PC-9 (cell line): ENCODE measurements at regions not wholly inside any gene's neighbourhood (a gene's known extent, or its start where the extent isn't known, plus 50 kb on each side); places are given as distances from the start of the nearest gene placed in this dataset.

Experiments used
- BruUV-seq: library from RNA; stranded (reverse); fragments of 400-500 nt; replicated peaks from 2 replicates; lab custom pipeline; 2021; lab: Mats Ljungman, UMichigan
- CTCF ChIA-PET: fragments of 300-600 bp; sonication (Branson Sonifier 250); formaldehyde crosslinking; loops from one replicate; lab custom pipeline; 2022; ENCODE audit warnings: antibody characterized with exemption; lab: Charles Lee
- POLR2A ChIA-PET: fragments of 300-600 bp; sonication (Branson Sonifier 250); formaldehyde crosslinking; loops from one replicate; lab custom pipeline; 2022; ENCODE audit warnings: antibody characterized with exemption; ENCODE audit not compliant: unreplicated experiment; lab: Charles Lee
- DNase-seq, 2 experiments: peaks; one replicate each; pipeline versions ENCODE4 v3.0.0 to v3.0.0-alpha.2; 2015 to 2022; ENCODE audit warnings: mixed read lengths in 1 of 2
- H2AFZ ChIP-seq: fragments of 200-600 bp; sonication (generic); 2 replicates; pipeline ENCODE4 v1.8.1; 2017; ENCODE audit warnings: antibody characterized with exemption
- H3F3A ChIP-seq: fragments of 200-600 bp; sonication (generic); 2 replicates; pipeline ENCODE4 v1.8.1; 2017; ENCODE audit warnings: antibody characterized with exemption, mild to moderate bottlenecking, low read depth; ENCODE audit not compliant: insufficient read depth
- H3K27ac ChIP-seq: fragments of 200-600 bp; sonication (generic); 2 replicates; pipeline ENCODE4 v1.6.1; 2016; ENCODE audit warnings: mixed run types
- H3K27me3 ChIP-seq: fragments of 200-600 bp; sonication (generic); 2 replicates; pipeline ENCODE4 v1.6.1; 2016; ENCODE audit warnings: low read depth, mixed run types; ENCODE audit not compliant: insufficient read depth
- H3K36me3 ChIP-seq: fragments of 200-600 bp; sonication (generic); 2 replicates; pipeline ENCODE4 v1.6.1; 2016; ENCODE audit warnings: low read depth, mixed run types
- H3K4me1 ChIP-seq: fragments of 200-600 bp; sonication (generic); replicated peaks from 2 replicates; pipeline ENCODE4 v1.6.1; 2016; ENCODE audit warnings: mixed run types; ENCODE audit not compliant: insufficient read depth
- H3K4me2 ChIP-seq: fragments of 200-600 bp; sonication (generic); 2 replicates; pipeline ENCODE4 v1.6.1; 2017; ENCODE audit warnings: mixed run types
- H3K4me3 ChIP-seq: fragments of 200-600 bp; sonication (generic); 2 replicates; pipeline ENCODE4 v1.6.1; 2016; ENCODE audit warnings: mixed run types
- H3K79me2 ChIP-seq: fragments of 200-600 bp; sonication (generic); 2 replicates; pipeline ENCODE4 v1.6.1; 2017; ENCODE audit warnings: low read depth, mixed run types
- H3K9me2 ChIP-seq: fragments of 200-600 bp; sonication (generic); 2 replicates; pipeline ENCODE4 v1.8.1; 2017; ENCODE audit warnings: mild to moderate bottlenecking; ENCODE audit not compliant: insufficient read depth
- H3K9me3 ChIP-seq: fragments of 200-600 bp; sonication (generic); 2 replicates; pipeline ENCODE4 v1.8.1; 2016; ENCODE audit warnings: low read depth; ENCODE audit not compliant: insufficient read depth
- H4K20me1 ChIP-seq: fragments of 200-600 bp; sonication (generic); 2 replicates; pipeline ENCODE4 v1.8.1; 2017; ENCODE audit not compliant: insufficient read depth
- CTCF ChIP-seq: fragments of 200-600 bp; sonication (generic); conservative IDR thresholded peaks from 2 replicates; pipeline ENCODE4 v1.6.1; 2017; ENCODE audit warnings: mixed run types, antibody characterized with exemption, mild to moderate bottlenecking, moderate library complexity
- EZH2 ChIP-seq: fragments of 200-600 bp; sonication (generic); IDR thresholded peaks from 2 replicates; pipeline ENCODE4 v1.8.0; 2017; ENCODE audit warnings: antibody characterized with exemption, low read depth
- intact Hi-C: fragments of 100-400 bp; cut with micrococcal nuclease; formaldehyde crosslinking; loops from one replicate; pipeline ENCODE4 v1.10.0; 2022; ENCODE audit not compliant: unreplicated experiment

DNA sequence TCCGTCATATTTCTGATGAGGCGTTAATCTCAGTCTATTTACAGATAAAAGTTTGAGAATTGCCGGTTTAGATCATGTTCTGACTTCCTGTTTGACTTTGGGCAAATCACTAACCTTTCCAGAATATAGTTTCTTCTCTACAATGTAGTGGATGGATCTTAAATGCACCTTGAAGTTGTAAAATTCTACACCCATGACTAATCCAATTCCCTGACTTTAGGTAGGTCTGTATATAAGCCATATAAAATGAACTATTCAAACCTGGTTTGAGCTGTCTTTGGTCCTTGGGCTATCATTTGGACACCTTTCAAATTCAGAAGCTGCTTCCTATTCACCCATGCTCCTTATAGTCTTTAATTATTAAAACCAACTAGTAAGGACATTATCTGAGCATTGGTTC, 52.2 kb upstream of the BLID start:
- Histone ChIP-seq H3K9me3 (0 out of 2 replicates have a peak, but pooled peaks cover 11% of the 10 kb centered on the region), H3K4me1 (peaks cover 48% of the 10 kb centered on the region), H3K27ac (peak overlapping the region; percentile 71), H3K79me2 (peaks cover 88% of the 10 kb centered on the region), H2AFZ (no peak overlapping the region), H4K20me1 (no peaks in the 10 kb centered on the region; the same call in 1 of the 2 replicates), H3K4me3 (0 out of 2 replicates have a peak overlapping the region, but pooled peaks have one; percentile 1), H3K9me2 (no peaks in the 10 kb centered on the region), H3K36me3 (peaks cover 71% of the 10 kb centered on the region), H3F3A (peaks cover 17% of the 10 kb centered on the region), H3K4me2 (peak overlapping the region; percentile 41), H3K27me3 (no peaks in the 10 kb centered on the region)
- ChIA-PET POLR2A (interaction anchor here (0.6 kb wide), 2 partner anchors 12 to 26 kb away, joined by 3 read pairs; no protein-coding TSS in a partner anchor), CTCF (interaction anchor here (0.5 kb wide), 1 partner anchor 1664 kb away, joined by 4 read pairs; no protein-coding TSS in a partner anchor)
- DNase-seq: no peak
- TF ChIP-seq EZH2 (no peak), CTCF (no peak)
- intact Hi-C loops: no loop called here
- BruUV-seq: no TSS peak

DNA sequence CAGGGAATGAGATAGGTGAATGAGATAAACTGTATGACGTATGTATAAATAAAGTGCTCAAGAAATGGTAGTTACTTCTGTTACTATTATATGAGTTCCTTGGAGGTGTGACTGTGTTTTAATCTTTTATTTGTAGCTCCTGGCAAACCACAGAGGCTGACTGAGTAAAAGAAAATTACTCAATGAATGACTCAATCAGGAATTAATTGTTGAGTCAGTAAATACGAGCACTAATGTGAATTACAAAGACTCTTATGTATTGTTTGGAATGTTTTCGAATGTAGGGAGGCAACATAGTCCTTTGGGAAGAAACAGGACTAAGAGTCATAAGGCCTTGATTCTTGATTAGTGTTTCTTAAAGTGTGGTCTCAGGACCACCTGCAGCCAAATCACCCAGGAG, 51.1 kb upstream of the BLID start:
- Histone ChIP-seq H3K27me3 (no peaks in the 10 kb centered on the region), H3K79me2 (peaks cover 88% of the 10 kb centered on the region), H4K20me1 (no peaks in the 10 kb centered on the region; the same call in 1 of the 2 replicates), H3K4me3 (peak overlapping the region; percentile 1; the same call in 1 of the 2 replicates), H3K4me1 (peaks cover 59% of the 10 kb centered on the region), H3K36me3 (peaks cover 59% of the 10 kb centered on the region), H2AFZ (no peak overlapping the region), H3K9me3 (0 out of 2 replicates have a peak, but pooled peaks cover 11% of the 10 kb centered on the region), H3K4me2 (peak overlapping the region; percentile 41), H3K9me2 (no peaks in the 10 kb centered on the region), H3F3A (peaks cover 17% of the 10 kb centered on the region), H3K27ac (peak overlapping the region; percentile 71)
- ChIA-PET POLR2A (interaction anchor here (0.5 to 0.7 kb wide), 2 partner anchors 13 to 30 kb away, joined by 4 to 6 read pairs; no protein-coding TSS in a partner anchor), CTCF (no interaction called here)
- no TSS peak for BruUV-seq
- DNase-seq: peak in 1 of 2 experiments; percentile 89
- intact Hi-C loops: no loop called here
- TF ChIP-seq EZH2 (no peak), CTCF (no peak)

- Histone ChIP-seq H3K27me3 (no peaks in the 10 kb centered on the region), H3K9me3 (0 out of 2 replicates have a peak, but pooled peaks cover 6% of the 10 kb centered on the region), H3K9me2 (no peaks in the 10 kb centered on the region), H3K4me2 (no peak overlapping the region), H3K27ac (no peak overlapping the region), H2AFZ (no peak overlapping the region), H3K4me1 (peaks cover 65% of the 10 kb centered on the region), H4K20me1 (peaks cover 2% of the 10 kb centered on the region; the same call in 1 of the 2 replicates), H3K79me2 (peaks cover 92% of the 10 kb centered on the region), H3K4me3 (no peak overlapping the region), H3K36me3 (peaks cover 52% of the 10 kb centered on the region), H3F3A (peaks cover 17% of the 10 kb centered on the region)
- POLR2A ChIA-PET: no interaction called here
- intact Hi-C loops: no loop called here
- CTCF ChIA-PET: interaction anchor here (0.6 to 0.7 kb wide), 2 partner anchors 12 to 37 kb away, joined by 4 read pairs; no protein-coding TSS in a partner anchor
- TF ChIP-seq EZH2 (no peak), CTCF (no peak)
- DNase-seq: no peak
- BruUV-seq: no TSS peak
Measured at GRCh38 chr11:122165607-122166371, 49.8 kb upstream of the BLID start.
